Mesendoderm (in vitro differentiated cells): ENCODE measurements at regions not wholly inside any gene's neighbourhood (a gene's known extent, or its start where the extent isn't known, plus 50 kb on each side); places are given as distances from the start of the nearest gene placed in this dataset.

ENCODE experiments used
- DNase-seq: peaks from one replicate; pipeline ENCODE4 v3.0.0; 2013
- H2AK5ac ChIP-seq: 2 replicates; pipeline ENCODE4 v1.6.1; 2013; ENCODE audit warnings: low read length, inconsistent platforms
- H2BK120ac ChIP-seq: 2 replicates; pipeline ENCODE4 v1.6.1; 2013; ENCODE audit warnings: low read depth, mild to moderate bottlenecking, low read length, moderate library complexity, mixed read lengths
- H2BK15ac ChIP-seq: replicated peaks from 2 replicates; pipeline ENCODE4 v1.6.1; 2013; ENCODE audit warnings: low read depth, mild to moderate bottlenecking, moderate library complexity
- H2BK5ac ChIP-seq: 2 replicates; pipeline ENCODE4 v1.6.1; 2013; ENCODE audit warnings: low read length, inconsistent platforms
- H3K18ac ChIP-seq: 2 replicates; pipeline ENCODE4 v1.6.1; 2013; ENCODE audit warnings: mild to moderate bottlenecking, low read length, mixed read lengths
- H3K23ac ChIP-seq: one replicate; pipeline ENCODE4 v1.6.1; 2013; ENCODE audit warnings: low read length
- H3K27ac ChIP-seq: 2 replicates; pipeline ENCODE4 v1.5.1; 2013; ENCODE audit warnings: low read depth, mild to moderate bottlenecking, inconsistent platforms, low read length, moderate library complexity
- H3K27me3 ChIP-seq: 2 replicates; pipeline ENCODE4 v1.6.1; 2013; ENCODE audit warnings: low read length, control low read depth, mild to moderate bottlenecking, inconsistent platforms; ENCODE audit not compliant: insufficient read depth, poor library complexity
- H3K36me3 ChIP-seq: 2 replicates; pipeline ENCODE4 v1.6.1; 2013; ENCODE audit warnings: low read length, inconsistent platforms; ENCODE audit not compliant: control insufficient read depth, insufficient read depth
- H3K4ac ChIP-seq: one replicate; pipeline ENCODE4 v1.6.1; 2013; ENCODE audit warnings: low read depth, mild to moderate bottlenecking, low read length, moderate library complexity
- H3K4me1 ChIP-seq: 2 replicates; pipeline ENCODE4 v1.6.1; 2013; ENCODE audit warnings: low read depth, low read length, inconsistent platforms; ENCODE audit not compliant: control insufficient read depth
- H3K4me2 ChIP-seq: 2 replicates; pipeline ENCODE4 v1.6.1; 2013; ENCODE audit warnings: low read length
- H3K4me3 ChIP-seq: 2 replicates; pipeline ENCODE4 v1.5.1; 2013; ENCODE audit warnings: mild to moderate bottlenecking, low read length
- H3K56ac ChIP-seq: one replicate; pipeline ENCODE4 v1.6.1; 2013; ENCODE audit warnings: low read length
- H3K79me1 ChIP-seq: 2 replicates; pipeline ENCODE4 v1.6.1; 2013; ENCODE audit warnings: low read length, inconsistent platforms
- H3K79me2 ChIP-seq: 2 replicates; pipeline ENCODE4 v1.6.1; 2013; ENCODE audit warnings: mild to moderate bottlenecking, low read length; ENCODE audit not compliant: control insufficient read depth, insufficient read depth
- H3K9ac ChIP-seq: 2 replicates; pipeline ENCODE4 v1.6.1; 2013; ENCODE audit warnings: low read length, inconsistent platforms
- H4K5ac ChIP-seq: one replicate; pipeline ENCODE4 v1.6.1; 2013; ENCODE audit warnings: low read length
- H4K8ac ChIP-seq: one replicate; pipeline ENCODE4 v1.6.1; 2013; ENCODE audit warnings: low read depth, mild to moderate bottlenecking, control low read depth, low read length, moderate library complexity
- WGBS: extraction: QIAGEN DNeasy Blood & Tissue Kit; methylation state at CpG from one replicate; pipeline ENCODE4 v1.1.7; 2013; ENCODE audit warnings: low lambda C conversion rate, missing lambda C conversion rate; ENCODE audit not compliant: insufficient coverage; ENCODE audit errors: extremely low coverage; 5-methylcytosine and 5-hydroxymethylcytosine counted together

DNA sequence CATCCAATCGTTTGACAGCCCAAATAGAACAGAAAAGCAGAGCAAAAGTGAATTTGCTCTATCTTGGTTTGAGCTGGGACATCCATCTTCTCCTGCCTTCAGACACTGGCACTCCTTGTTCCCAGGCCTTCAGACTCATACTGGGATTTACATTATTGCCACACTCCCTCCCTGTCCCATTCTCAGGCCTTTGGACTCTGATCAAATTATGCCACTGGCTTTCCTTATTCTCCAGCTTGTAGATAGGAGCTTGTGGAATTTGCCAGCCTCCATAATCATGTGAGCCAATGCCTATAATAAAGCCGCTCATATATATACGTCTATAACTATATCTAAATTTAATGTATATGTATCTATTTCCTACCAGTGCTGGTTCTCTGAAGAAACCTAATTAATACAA is 568.3 kb upstream of the KIRREL3 start:
- Histone ChIP-seq H3K36me3 (no peaks in the 10 kb centered on the region), H2BK15ac (no peak overlapping the region), H2AK5ac (no peak overlapping the region), H3K4me3 (no peak overlapping the region), H3K23ac (no peak overlapping the region), H3K79me1 (no peaks in the 10 kb centered on the region), H3K79me2 (no peaks in the 10 kb centered on the region), H3K4me2 (no peak overlapping the region), H3K4ac (no peak overlapping the region), H3K18ac (peak overlapping the region; percentile 75), H4K5ac (no peak overlapping the region), H3K9ac (no peak overlapping the region), H3K27ac (no peak overlapping the region), H3K56ac (no peak overlapping the region), H3K4me1 (peaks cover 4% of the 10 kb centered on the region), H2BK120ac (no peak overlapping the region), H3K27me3 (no peaks in the 10 kb centered on the region), H2BK5ac (no peak overlapping the region), H4K8ac (no peak overlapping the region)
- DNase-seq = no peak
- no CpG with 5 or more reads among the region's 3 CpGs for WGBS

DNA sequence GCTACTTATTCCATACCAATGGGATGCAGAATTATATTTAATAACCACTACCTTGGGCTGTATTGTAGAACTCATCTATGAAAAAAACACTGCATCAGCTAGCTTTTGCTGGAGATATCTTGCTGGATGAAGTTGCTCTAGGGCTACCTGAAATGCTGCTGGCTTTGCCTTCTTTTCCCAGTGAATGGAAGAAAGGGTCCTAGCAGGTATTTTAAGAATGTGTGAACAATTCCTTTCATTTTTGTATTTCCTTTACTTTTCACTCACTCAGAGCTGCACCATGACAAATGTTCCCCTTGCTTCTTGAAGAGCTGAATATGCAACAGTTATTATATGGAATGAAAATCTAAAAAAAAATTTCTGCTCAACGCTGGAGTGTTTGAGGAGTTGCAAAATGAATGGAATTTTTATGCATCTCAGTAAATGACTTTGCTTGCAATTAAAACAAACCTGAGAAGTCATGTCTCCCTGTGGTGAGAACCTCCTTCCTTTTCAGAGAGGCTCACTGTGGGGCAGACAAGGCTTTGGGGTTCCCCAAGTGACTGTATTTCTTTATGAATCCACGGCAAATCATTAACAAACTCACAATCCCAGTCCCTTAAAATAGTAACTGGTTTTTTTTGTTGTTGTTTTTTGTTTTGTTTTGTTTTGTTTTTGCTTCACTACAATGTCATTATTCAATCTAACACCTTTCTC is 566.8 kb upstream of the KIRREL3 start:
- H4K8ac ChIP-seq = no peak overlapping the region
- H3K4me2 ChIP-seq = no peak overlapping the region
- H3K4me3 ChIP-seq = no peak overlapping the region
- no peak overlapping the region for H3K23ac ChIP-seq
- no peak overlapping the region for H3K9ac ChIP-seq
- H3K36me3 ChIP-seq = no peaks in the 10 kb centered on the region
- no peak overlapping the region for H3K4ac ChIP-seq
- H2BK15ac ChIP-seq = no peak overlapping the region
- DNase-seq = peak; percentile 86
- no CpG with 5 or more reads among the region's 2 CpGs for WGBS
- H2AK5ac ChIP-seq = no peak overlapping the region
- no peak overlapping the region for H3K56ac ChIP-seq
- H2BK120ac ChIP-seq = no peak overlapping the region
- no peaks in the 10 kb centered on the region for H3K79me2 ChIP-seq
- H2BK5ac ChIP-seq = no peak overlapping the region
- no peak overlapping the region for H3K18ac ChIP-seq
- peak overlapping the region; percentile 72 for H3K27ac ChIP-seq
- no peaks in the 10 kb centered on the region for H3K27me3 ChIP-seq
- H3K79me1 ChIP-seq = no peaks in the 10 kb centered on the region
- H4K5ac ChIP-seq = no peak overlapping the region
- peaks cover 4% of the 10 kb centered on the region for H3K4me1 ChIP-seq

DNA sequence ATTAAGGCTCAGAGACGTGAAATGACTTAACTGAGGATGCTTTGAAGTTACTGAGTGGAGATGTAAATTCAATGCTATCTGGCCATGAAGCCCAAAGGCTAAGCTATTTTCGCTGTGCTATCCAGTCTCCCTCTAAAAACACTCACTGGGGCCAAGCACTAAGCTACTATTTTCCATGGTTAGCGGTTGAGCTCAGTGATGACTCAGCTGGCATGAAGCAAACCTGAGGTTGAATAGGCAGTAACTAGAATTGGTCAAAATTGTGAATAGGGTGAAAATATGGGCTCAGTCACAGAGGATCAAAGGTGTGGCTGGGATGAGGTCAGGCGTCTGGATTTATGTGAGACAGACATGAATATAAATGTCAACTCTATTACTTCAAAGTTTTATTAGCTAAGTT is 564.2 kb upstream of the KIRREL3 start:
- no peaks in the 10 kb centered on the region for H3K79me1 ChIP-seq
- no peak overlapping the region for H2BK120ac ChIP-seq
- H2BK5ac ChIP-seq = no peak overlapping the region
- H3K18ac ChIP-seq = no peak overlapping the region
- no peak overlapping the region for H3K4me2 ChIP-seq
- H3K79me2 ChIP-seq = no peaks in the 10 kb centered on the region
- peak; percentile 25 for DNase-seq
- no peaks in the 10 kb centered on the region for H3K27me3 ChIP-seq
- no peaks in the 10 kb centered on the region for H3K36me3 ChIP-seq
- no peak overlapping the region for H3K27ac ChIP-seq
- H3K4me1 ChIP-seq = peaks cover 4% of the 10 kb centered on the region
- WGBS = no CpG with 5 or more reads among the region's 4 CpGs
- no peak overlapping the region for H3K23ac ChIP-seq
- H4K8ac ChIP-seq = no peak overlapping the region
- no peak overlapping the region for H3K56ac ChIP-seq
- H2AK5ac ChIP-seq = no peak overlapping the region
- no peak overlapping the region for H3K9ac ChIP-seq
- no peak overlapping the region for H4K5ac ChIP-seq
- H3K4ac ChIP-seq = no peak overlapping the region
- H3K4me3 ChIP-seq = no peak overlapping the region
- H2BK15ac ChIP-seq = no peak overlapping the region

DNA sequence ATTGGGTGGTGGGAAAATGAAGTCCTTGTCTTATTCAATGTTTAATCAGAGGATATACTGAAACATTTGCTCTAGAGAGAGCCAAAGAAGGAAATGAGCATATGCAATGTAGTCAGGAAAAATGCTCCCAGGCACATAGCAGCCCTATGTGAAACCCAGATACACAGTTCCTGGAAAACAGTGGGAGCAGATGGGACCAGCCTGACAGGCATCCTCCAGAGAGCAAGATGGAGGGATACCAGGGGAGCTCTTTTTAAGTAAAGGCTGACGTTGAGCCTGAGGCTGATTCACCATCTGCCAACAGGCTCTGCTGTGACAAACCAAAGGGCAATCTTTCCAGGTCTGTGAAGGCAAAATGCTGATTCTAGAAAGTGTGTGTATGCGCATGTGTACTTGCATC is 559.4 kb upstream of the KIRREL3 start:
- Histone ChIP-seq H2AK5ac (no peak overlapping the region), H3K27ac (no peak overlapping the region), H3K4me3 (no peak overlapping the region), H3K79me1 (no peaks in the 10 kb centered on the region), H3K56ac (no peak overlapping the region), H3K4ac (no peak overlapping the region), H2BK15ac (no peak overlapping the region), H3K18ac (no peak overlapping the region), H3K27me3 (no peaks in the 10 kb centered on the region), H3K4me2 (no peak overlapping the region), H3K36me3 (no peaks in the 10 kb centered on the region), H2BK5ac (no peak overlapping the region), H3K23ac (no peak overlapping the region), H3K9ac (no peak overlapping the region), H4K8ac (no peak overlapping the region), H2BK120ac (no peak overlapping the region), H4K5ac (no peak overlapping the region), H3K4me1 (no peaks in the 10 kb centered on the region), H3K79me2 (no peaks in the 10 kb centered on the region)
- no peak for DNase-seq
- WGBS = no CpG with 5 or more reads among the region's 2 CpGs

DNA sequence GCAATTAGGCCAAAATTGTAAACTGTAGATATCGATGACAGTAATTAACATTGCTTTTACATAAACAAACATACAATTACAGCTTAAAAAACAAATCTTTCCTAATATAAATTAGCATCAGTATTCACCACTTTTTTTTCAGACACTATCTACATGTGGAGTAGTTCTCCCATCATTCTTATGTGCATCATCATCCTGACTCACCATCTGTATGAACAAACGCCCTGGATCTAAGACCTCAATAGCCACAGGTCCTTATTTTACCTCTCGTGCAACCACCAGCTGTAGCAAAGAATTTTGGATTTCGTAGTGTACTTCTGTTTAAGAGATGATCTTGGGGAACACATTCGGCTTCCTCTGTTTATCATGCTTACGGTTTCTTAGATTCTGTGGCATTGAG is 551.9 kb upstream of the KIRREL3 start:
- H2BK15ac ChIP-seq = no peak overlapping the region
- WGBS = 100% methylated on average over 1 of the region's 6 CpGs
- H3K18ac ChIP-seq = no peak overlapping the region
- no peak overlapping the region for H2BK5ac ChIP-seq
- H3K27me3 ChIP-seq = no peaks in the 10 kb centered on the region
- H2AK5ac ChIP-seq = no peak overlapping the region
- no peaks in the 10 kb centered on the region for H3K79me1 ChIP-seq
- H4K8ac ChIP-seq = no peak overlapping the region
- no peak overlapping the region for H3K4ac ChIP-seq
- H3K23ac ChIP-seq = no peak overlapping the region
- no peaks in the 10 kb centered on the region for H3K36me3 ChIP-seq
- no peak overlapping the region for H3K4me2 ChIP-seq
- no peaks in the 10 kb centered on the region for H3K4me1 ChIP-seq
- H3K4me3 ChIP-seq = no peak overlapping the region
- H3K27ac ChIP-seq = no peak overlapping the region
- H3K9ac ChIP-seq = no peak overlapping the region
- DNase-seq = no peak
- H3K79me2 ChIP-seq = no peaks in the 10 kb centered on the region
- H4K5ac ChIP-seq = no peak overlapping the region
- H2BK120ac ChIP-seq = no peak overlapping the region
- no peak overlapping the region for H3K56ac ChIP-seq

DNA sequence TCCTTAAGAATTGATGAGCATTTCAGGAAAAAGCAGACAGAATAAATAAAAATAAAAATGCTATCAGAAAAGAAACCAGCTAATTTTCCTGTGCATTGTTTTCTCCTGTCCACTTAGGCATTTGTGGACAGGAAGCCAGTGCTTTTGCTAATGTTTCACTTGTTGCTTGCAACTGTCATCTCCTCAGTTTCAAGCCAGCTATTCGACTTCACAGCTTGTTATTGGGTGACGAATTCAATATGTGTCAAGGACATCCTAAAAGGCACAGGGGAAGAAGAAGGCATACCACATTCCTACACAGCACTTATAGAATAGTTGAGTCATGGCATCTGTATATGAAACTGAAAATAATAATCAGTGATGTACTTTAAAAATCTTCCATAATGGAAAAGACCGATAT is 530.6 kb upstream of the KIRREL3 start:
- no peak overlapping the region for H3K4me3 ChIP-seq
- H3K79me2 ChIP-seq = no peaks in the 10 kb centered on the region
- no peak overlapping the region for H2BK5ac ChIP-seq
- H3K9ac ChIP-seq = no peak overlapping the region
- H2AK5ac ChIP-seq = no peak overlapping the region
- H4K5ac ChIP-seq = no peak overlapping the region
- no peak overlapping the region for H2BK120ac ChIP-seq
- no peak overlapping the region for H4K8ac ChIP-seq
- H3K4me2 ChIP-seq = no peak overlapping the region
- H2BK15ac ChIP-seq = no peak overlapping the region
- WGBS = no CpG with 5 or more reads among the region's 3 CpGs
- H3K18ac ChIP-seq = no peak overlapping the region
- H3K36me3 ChIP-seq = no peaks in the 10 kb centered on the region
- no peaks in the 10 kb centered on the region for H3K27me3 ChIP-seq
- H3K4ac ChIP-seq = no peak overlapping the region
- H3K23ac ChIP-seq = no peak overlapping the region
- no peaks in the 10 kb centered on the region for H3K4me1 ChIP-seq
- peak; percentile 39 for DNase-seq
- H3K79me1 ChIP-seq = no peaks in the 10 kb centered on the region
- H3K56ac ChIP-seq = no peak overlapping the region
- no peak overlapping the region for H3K27ac ChIP-seq
